ENCODE measurements at regions not wholly inside any gene's neighbourhood (a gene's known extent, or its start where the extent isn't known, plus 50 kb on each side); places are given as distances from the start of the nearest gene placed in this dataset.

DNA sequence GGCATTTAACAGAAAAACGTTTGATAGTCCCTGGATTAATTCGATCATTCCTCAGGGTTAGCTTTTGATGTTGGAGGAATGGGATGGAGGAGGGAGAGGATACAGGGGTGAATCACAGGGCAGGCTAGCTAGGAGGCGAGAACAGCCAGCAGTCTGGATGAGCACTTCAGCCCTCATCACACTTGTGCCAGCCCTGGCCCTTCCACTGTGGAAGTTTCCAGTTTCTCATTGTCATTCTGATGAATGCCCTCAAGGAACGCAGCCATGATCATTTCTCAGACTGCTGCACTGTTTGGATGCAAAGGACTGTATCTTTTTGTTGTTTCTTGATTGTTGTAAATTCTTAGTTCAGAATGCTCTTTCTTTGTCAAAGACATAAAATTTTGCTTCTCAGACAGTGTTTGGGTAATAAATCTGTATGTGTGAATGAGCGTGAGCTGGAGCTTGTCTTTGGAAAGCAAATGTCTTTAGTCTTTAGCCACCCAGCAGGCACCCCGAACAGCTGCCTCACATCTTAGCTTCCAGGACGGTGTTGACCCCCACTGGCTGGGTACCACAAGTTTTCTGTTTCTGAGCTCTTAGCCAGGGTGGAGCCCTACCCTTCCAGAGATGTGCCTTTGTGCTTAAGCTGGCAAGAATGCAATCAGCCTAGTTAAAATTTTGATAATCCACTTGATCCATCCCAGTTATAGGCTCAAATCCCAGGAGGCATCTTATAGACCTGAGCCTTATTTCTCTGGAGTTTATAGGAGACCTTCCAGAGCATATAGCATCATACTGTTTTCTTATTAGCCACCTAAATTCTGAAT, 121.1 kb downstream of the PDCD6IP start:
- no peaks in the 10 kb centered on the region for H3K27me3 ChIP-seq (ENCODE audit: low read length)
- no peak overlapping the region for H3K27ac ChIP-seq (ENCODE audit: low read depth, low read length)
- H3K79me2 ChIP-seq (ENCODE audit: insufficient read depth, low read length), result no peaks in the 10 kb centered on the region
- H3K4me3 ChIP-seq (ENCODE audit: insufficient read depth, low read length, poor library complexity, severe bottlenecking), result no peak overlapping the region
- H3K36me3 ChIP-seq (ENCODE audit: low read length), result no peaks in the 10 kb centered on the region
- TF ChIP-seq EZH2phosphoT487 (conservative IDR thresholded peaks at IDR 0.05; ENCODE audit: low read length) (no peak), CTCF (IDR thresholded peaks at IDR 0.05; ENCODE audit: insufficient read depth, low read length, poor library complexity, severe bottlenecking) (no peak)
- no peaks in the 10 kb centered on the region for H3F3A ChIP-seq (ENCODE audit: insufficient read depth)
- H3K9ac ChIP-seq (ENCODE audit: low read length), result no peak overlapping the region
- H3K9me3 ChIP-seq (ENCODE audit: insufficient read depth, low read length), result no peaks in the 10 kb centered on the region
- H4K20me1 ChIP-seq (ENCODE audit: low read depth, low read length), result no peaks in the 10 kb centered on the region
- H3K4me2 ChIP-seq (ENCODE audit: low read depth, low read length, poor library complexity, severe bottlenecking), result no peak overlapping the region
- H2AFZ ChIP-seq (ENCODE audit: low read depth, low read length, severe bottlenecking), result no peak overlapping the region
- H3K9me2 ChIP-seq (replicated peaks; ENCODE audit: insufficient read depth, low read length), result no peaks in the 10 kb centered on the region

DNA sequence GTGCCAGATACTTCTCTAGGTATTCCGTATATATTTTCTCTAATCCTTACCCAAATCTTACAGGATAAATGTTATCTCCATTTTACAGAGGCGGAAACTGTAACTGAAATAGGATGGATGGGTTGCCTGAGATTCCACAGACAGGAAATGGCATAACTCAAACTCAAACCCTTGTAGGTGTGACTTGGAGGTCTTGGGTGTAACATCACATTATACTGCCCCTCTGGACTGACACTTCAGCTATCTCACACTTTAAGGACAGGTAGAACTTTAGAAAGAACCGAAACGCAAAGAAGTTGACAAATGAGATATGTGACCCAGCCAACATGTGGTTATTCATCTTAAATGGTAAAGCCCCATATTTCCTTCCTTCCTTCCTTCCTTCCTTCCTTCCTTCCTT, 122.1 kb downstream of the PDCD6IP start:
- no peaks in the 10 kb centered on the region for H3F3A ChIP-seq (ENCODE audit: insufficient read depth)
- no peak overlapping the region for H2AFZ ChIP-seq (ENCODE audit: low read depth, low read length, severe bottlenecking)
- no peaks in the 10 kb centered on the region for H3K27me3 ChIP-seq (ENCODE audit: low read length)
- H3K9me3 ChIP-seq (ENCODE audit: insufficient read depth, low read length), result no peaks in the 10 kb centered on the region
- H3K9ac ChIP-seq (ENCODE audit: low read length), result no peak overlapping the region
- H3K79me2 ChIP-seq (ENCODE audit: insufficient read depth, low read length), result no peaks in the 10 kb centered on the region
- TF ChIP-seq EZH2phosphoT487 (conservative IDR thresholded peaks at IDR 0.05; ENCODE audit: low read length), result no peak
- no peak for TF ChIP-seq CTCF (IDR thresholded peaks at IDR 0.05; ENCODE audit: insufficient read depth, low read length, poor library complexity, severe bottlenecking)
- no peak overlapping the region for H3K27ac ChIP-seq (ENCODE audit: low read depth, low read length)
- no peak overlapping the region for H3K4me3 ChIP-seq (ENCODE audit: insufficient read depth, low read length, poor library complexity, severe bottlenecking)
- no peak overlapping the region for H3K4me2 ChIP-seq (ENCODE audit: low read depth, low read length, poor library complexity, severe bottlenecking)
- no peaks in the 10 kb centered on the region for H3K9me2 ChIP-seq (replicated peaks; ENCODE audit: insufficient read depth, low read length)
- H3K36me3 ChIP-seq (ENCODE audit: low read length), result no peaks in the 10 kb centered on the region
- H4K20me1 ChIP-seq (ENCODE audit: low read depth, low read length), result no peaks in the 10 kb centered on the region

- Histone ChIP-seq H3K27me3 (ENCODE audit: low read length) (no peaks in the 10 kb centered on the region), H3K79me2 (ENCODE audit: insufficient read depth, low read length) (no peaks in the 10 kb centered on the region), H3K36me3 (ENCODE audit: low read length) (no peaks in the 10 kb centered on the region), H3K4me2 (ENCODE audit: low read depth, low read length, poor library complexity, severe bottlenecking) (no peak overlapping the region), H3K9me3 (ENCODE audit: insufficient read depth, low read length) (no peaks in the 10 kb centered on the region), H3K27ac (ENCODE audit: low read depth, low read length) (no peak overlapping the region), H3K4me3 (ENCODE audit: insufficient read depth, low read length, poor library complexity, severe bottlenecking) (no peak overlapping the region), H4K20me1 (ENCODE audit: low read depth, low read length) (no peaks in the 10 kb centered on the region), H3F3A (ENCODE audit: insufficient read depth) (no peaks in the 10 kb centered on the region), H3K9me2 (replicated peaks; ENCODE audit: insufficient read depth, low read length) (no peaks in the 10 kb centered on the region), H3K9ac (ENCODE audit: low read length) (no peak overlapping the region), H2AFZ (ENCODE audit: low read depth, low read length, severe bottlenecking) (no peak overlapping the region)
- TF ChIP-seq EZH2phosphoT487 (conservative IDR thresholded peaks at IDR 0.05; ENCODE audit: low read length) (no peak), CTCF (IDR thresholded peaks at IDR 0.05; ENCODE audit: insufficient read depth, low read length, poor library complexity, severe bottlenecking) (no peak)
Measured at GRCh38 chr3:33921608-33922007, 123.2 kb downstream of the PDCD6IP start.
